AG04449 (cell line): ENCODE measurements at regions not wholly inside any gene's neighbourhood (a gene's known extent, or its start where the extent isn't known, plus 50 kb on each side); places are given as distances from the start of the nearest gene placed in this dataset.

ENCODE experiments used
- CTCF ChIA-PET: fragments of 350-600 bp; formaldehyde crosslinking; extraction: SDS; loops from one replicate; lab custom pipeline; 2021; ENCODE audit warnings: antibody characterized with exemption; lab: Yijun Ruan, JAX
- POLR2A ChIA-PET: fragments of 400-600, 350-600 bp; formaldehyde crosslinking; extraction: SDS; loops from one replicate; lab custom pipeline; 2020; ENCODE audit warnings: antibody characterized with exemption, inconsistent platforms; lab: Yijun Ruan, JAX
- DNase-seq: peaks from one replicate; pipeline ENCODE4 v3.0.0-alpha.2; 2010; ENCODE audit warnings: low read depth, low spot score
- H3K4me3 ChIP-seq: 2 replicates; pipeline ENCODE4 v1.5.1; 2011; ENCODE audit warnings: low read depth, mild to moderate bottlenecking, control low read depth, low read length
- CTCF ChIP-seq: IDR thresholded peaks from one replicate; pipeline ENCODE4 v1.5.1; 2011; ENCODE audit warnings: mild to moderate bottlenecking, moderate library complexity, low read length, control low read depth, inconsistent platforms; ENCODE audit not compliant: insufficient read depth; ENCODE audit errors: missing control alignments

GRCh38 chr1:229025576-229025975, 245.3 kb upstream of the RAB4A start:
- no peak overlapping the region for H3K4me3 ChIP-seq
- DNase-seq: no peak
- TF ChIP-seq CTCF: no peak
- CTCF ChIA-PET: no interaction called here
- POLR2A ChIA-PET: no interaction called here

- no peak for DNase-seq
- CTCF ChIA-PET: no interaction called here
- TF ChIP-seq CTCF: no peak
- POLR2A ChIA-PET: no interaction called here
- no peak overlapping the region for H3K4me3 ChIP-seq
These were observed 243.8 kb upstream of the RAB4A start for GRCh38 chr1:229027158-229027557.

DNA sequence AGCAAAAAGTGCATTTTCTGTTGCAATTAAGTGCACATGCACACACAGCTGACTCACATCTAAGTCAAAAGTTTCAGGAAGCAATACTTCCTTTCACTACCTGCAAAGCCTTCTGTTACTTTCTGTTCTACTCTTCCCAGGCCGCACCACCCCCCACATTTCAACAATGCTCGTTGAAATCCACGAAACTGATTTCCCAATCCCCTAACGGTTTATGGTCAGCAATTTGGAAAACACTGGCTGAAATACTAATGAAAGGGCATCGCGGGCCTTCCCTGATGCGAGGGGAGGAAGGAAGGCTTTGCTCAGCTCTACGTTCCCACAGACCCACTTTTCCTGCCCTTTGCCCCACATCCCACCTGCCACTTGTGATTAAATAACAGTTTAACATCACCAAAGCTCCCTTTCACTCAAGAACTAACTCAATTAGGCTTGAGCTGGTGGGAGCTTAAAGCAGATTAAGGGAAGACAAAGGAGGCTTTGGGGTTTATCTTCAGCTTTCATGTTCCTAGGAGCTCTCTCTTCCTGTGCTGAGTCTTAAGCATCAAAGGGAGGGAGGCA, 243.2 kb upstream of the RAB4A start:
- no peak for TF ChIP-seq CTCF
- CTCF ChIA-PET: no interaction called here
- DNase-seq: no peak
- H3K4me3 ChIP-seq: no peak overlapping the region
- POLR2A ChIA-PET: no interaction called here

- POLR2A ChIA-PET: no interaction called here
- H3K4me3 ChIP-seq: no peak overlapping the region
- no peak for TF ChIP-seq CTCF
- DNase-seq: no peak
- CTCF ChIA-PET: no interaction called here
These were observed 242.4 kb upstream of the RAB4A start for GRCh38 chr1:229028544-229028943.

GRCh38 chr1:229028987-229029878, 241.7 kb upstream of the RAB4A start:
- ChIA-PET POLR2A (no interaction called here), CTCF (no interaction called here)
- H3K4me3 ChIP-seq: no peak overlapping the region
- TF ChIP-seq CTCF: no peak
- DNase-seq: no peak

- CTCF ChIA-PET: no interaction called here
- no peak for TF ChIP-seq CTCF
- no peak overlapping the region for H3K4me3 ChIP-seq
- POLR2A ChIA-PET: no interaction called here
- DNase-seq: no peak
These were observed 241.1 kb upstream of the RAB4A start for GRCh38 chr1:229029879-229030235.
